Lower leg skin (tissue), 4 donors: ENCODE measurements at regions not wholly inside any gene's neighbourhood (a gene's known extent, or its start where the extent isn't known, plus 50 kb on each side); places are given as distances from the start of the nearest gene placed in this dataset.

Source experiments
- DNase-seq, 2 donors: peaks; one replicate each; pipeline ENCODE4 v3.0.0-alpha.2; 2019; ENCODE audit warnings: low spot score in 2 of 2
- H3K4me3 ChIP-seq: fragments of 200-600 bp; sonication (generic); 2 replicates; pipeline ENCODE4 v1.5.1; 2017; ENCODE audit warnings: mild to moderate bottlenecking, low read depth; ENCODE audit not compliant: poor library complexity, severe bottlenecking
- POLR2A ChIP-seq, 2 donors: fragments of 450-650 bp; IDR thresholded peaks; one replicate each; pipeline ENCODE4 v1.6.1; 2016 to 2017; ENCODE audit warnings: antibody characterized with exemption in 2 of 2, mild to moderate bottlenecking in 1 of 2, moderate library complexity in 1 of 2
- WGBS, 2 donors: methylation state at CpG; one replicate each; pipeline ENCODE4 v1.1.5; 2018; 5-methylcytosine and 5-hydroxymethylcytosine counted together
- intact Hi-C: fragments of 100-400 bp; cut with DNase I; formaldehyde crosslinking; loops from one replicate; pipeline ENCODE4 v1.15.0; 2023; ENCODE audit warnings: low total_unique reads
- TF ChIP-seq, protein P1 (sequence below), 3 donors: fragments of 450-650 bp; IDR thresholded peaks; one replicate each; pipeline ENCODE4 v1.5.1; 2016; ENCODE audit warnings: antibody characterized with exemption in 3 of 3, mild to moderate bottlenecking in 3 of 3, moderate library complexity in 2 of 3

DNA sequence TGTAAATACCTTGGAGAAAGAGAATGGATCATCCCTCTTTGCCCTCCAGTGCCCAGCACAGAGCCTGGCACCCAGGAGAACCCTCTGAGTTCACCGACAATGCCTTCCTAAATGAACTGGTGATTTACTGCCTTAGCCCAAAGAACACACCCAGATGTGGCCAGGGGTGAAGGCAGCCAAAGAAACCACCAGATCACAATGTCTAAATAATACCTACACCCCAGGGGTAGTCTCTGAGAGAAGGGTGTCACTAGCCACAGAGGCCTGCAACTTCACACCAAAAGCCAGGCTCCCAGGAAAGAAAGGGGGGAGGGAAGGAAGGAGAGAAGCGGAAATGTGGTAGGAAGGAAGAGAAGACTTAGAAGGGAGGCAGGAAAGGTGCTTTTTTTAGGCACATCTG, 65.7 kb downstream of the RPL27A start:
- 81 to 91% methylated on average over 2 of the region's 2 CpGs for WGBS, 2 donors
- no peak for TF ChIP-seq POLR2A (IDR thresholded peaks at IDR 0.05)
- TF ChIP-seq, protein P1, sequence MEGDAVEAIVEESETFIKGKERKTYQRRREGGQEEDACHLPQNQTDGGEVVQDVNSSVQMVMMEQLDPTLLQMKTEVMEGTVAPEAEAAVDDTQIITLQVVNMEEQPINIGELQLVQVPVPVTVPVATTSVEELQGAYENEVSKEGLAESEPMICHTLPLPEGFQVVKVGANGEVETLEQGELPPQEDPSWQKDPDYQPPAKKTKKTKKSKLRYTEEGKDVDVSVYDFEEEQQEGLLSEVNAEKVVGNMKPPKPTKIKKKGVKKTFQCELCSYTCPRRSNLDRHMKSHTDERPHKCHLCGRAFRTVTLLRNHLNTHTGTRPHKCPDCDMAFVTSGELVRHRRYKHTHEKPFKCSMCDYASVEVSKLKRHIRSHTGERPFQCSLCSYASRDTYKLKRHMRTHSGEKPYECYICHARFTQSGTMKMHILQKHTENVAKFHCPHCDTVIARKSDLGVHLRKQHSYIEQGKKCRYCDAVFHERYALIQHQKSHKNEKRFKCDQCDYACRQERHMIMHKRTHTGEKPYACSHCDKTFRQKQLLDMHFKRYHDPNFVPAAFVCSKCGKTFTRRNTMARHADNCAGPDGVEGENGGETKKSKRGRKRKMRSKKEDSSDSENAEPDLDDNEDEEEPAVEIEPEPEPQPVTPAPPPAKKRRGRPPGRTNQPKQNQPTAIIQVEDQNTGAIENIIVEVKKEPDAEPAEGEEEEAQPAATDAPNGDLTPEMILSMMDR (IDR thresholded peaks at IDR 0.05) = no peak
- DNase-seq = no peak
- no peak overlapping the region for H3K4me3 ChIP-seq
- intact Hi-C loops = no loop called here

DNA sequence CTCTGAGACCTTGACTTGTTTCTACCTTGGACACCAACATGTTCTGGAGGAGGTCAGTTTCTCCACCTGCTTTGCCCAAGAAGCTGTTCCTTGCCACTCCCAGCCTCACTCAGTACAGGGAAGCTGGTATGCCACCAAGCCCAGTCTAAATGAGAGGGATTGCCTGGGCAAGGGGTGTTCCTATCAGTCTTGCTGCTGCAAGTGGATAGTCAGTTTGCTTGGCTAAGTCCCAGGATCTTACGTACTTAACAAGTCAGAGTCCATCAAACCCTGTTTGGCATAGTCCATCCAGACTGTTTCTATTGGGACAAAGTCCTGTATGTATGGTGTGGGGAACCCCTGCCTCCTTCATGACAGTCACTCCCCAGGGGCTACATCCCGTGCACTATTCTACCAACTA, 66.6 kb downstream of the RPL27A start:
- no peak for DNase-seq
- WGBS, 2 donors = 88% methylated on average over 2 of the region's 2 CpGs

DNA sequence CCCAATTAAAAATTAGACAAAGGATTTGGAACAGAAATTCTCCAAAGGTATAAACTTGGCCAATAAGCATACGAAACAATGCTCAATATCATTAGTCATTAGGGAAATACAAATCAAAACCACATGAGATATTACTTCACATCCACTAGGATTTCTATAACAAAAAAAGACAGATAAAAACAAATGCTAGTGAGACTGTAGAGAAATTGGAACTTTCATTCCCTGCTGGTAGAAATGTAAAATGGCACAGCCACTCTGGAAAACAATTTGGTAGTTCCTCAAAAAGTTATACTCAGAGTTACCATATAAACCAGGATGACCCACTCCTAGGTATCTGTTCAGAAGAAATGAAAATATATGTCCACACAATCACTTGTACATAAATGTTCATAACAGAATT, 71.6 kb downstream of the RPL27A start:
- no peak for DNase-seq
- TF ChIP-seq, protein P1 (IDR thresholded peaks at IDR 0.05) = no peak
- no peak for TF ChIP-seq POLR2A (IDR thresholded peaks at IDR 0.05)
- H3K4me3 ChIP-seq = no peak overlapping the region
- 50 to 68% methylated on average over 1 of the region's 1 CpG for WGBS, 2 donors
- intact Hi-C loops = no loop called here

More for the DNA sequence above, 66.6 kb downstream of the RPL27A start:
- TF ChIP-seq, protein P1 (IDR thresholded peaks at IDR 0.05) = no peak
- TF ChIP-seq POLR2A (IDR thresholded peaks at IDR 0.05) = no peak
- intact Hi-C loops = no loop called here
- no peak overlapping the region for H3K4me3 ChIP-seq

DNA sequence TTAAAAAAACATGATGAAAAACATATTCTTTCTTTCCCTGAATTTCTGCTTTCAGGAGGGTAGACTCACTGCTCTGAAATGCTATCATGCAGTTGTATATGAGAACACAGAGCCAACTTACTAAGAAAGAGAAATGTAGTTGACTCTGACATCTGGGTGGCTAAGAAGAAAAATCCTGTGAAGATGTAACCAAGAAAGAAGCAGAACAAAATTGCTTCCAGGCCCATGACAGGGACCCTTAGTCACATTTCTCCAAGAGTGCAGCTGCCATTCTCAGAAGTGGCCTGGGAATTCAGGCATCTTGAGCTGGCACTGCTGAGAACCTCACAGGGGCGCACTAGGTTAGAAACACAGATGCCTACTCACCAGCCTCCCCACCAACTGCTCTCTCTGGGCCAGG, 73.6 kb downstream of the RPL27A start:
- intact Hi-C loops = no loop called here
- no peak for TF ChIP-seq POLR2A (IDR thresholded peaks at IDR 0.05)
- TF ChIP-seq, protein P1 (IDR thresholded peaks at IDR 0.05) = no peak
- no peak overlapping the region for H3K4me3 ChIP-seq
- DNase-seq = no peak
- 60 to 91% methylated on average over 1 of the region's 1 CpG for WGBS, 2 donors

DNA sequence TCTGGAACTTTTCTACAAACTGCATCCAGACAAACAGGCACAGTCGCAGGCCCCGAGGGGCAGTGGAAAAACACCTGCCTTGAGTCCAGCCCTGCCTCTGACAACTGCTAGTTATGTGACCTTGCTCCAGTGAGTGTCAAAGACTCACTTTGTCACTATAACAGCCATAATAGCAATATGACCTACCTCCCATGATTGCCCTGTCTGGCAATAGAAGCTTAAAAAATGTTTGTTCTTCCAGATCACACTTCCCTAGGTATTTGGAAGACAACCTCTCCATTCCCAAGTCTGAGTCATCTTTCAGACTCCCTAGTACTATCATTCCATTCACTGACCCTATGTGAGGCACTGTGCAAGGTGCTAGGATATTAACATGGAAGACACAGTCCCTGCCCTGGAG, 74.5 kb downstream of the RPL27A start:
- TF ChIP-seq, protein P1 (IDR thresholded peaks at IDR 0.05) = no peak
- TF ChIP-seq POLR2A (IDR thresholded peaks at IDR 0.05) = no peak
- H3K4me3 ChIP-seq = no peak overlapping the region
- 79 to 88% methylated on average over 2 of the region's 2 CpGs for WGBS, 2 donors
- DNase-seq = no peak
- intact Hi-C loops = no loop called here

DNA sequence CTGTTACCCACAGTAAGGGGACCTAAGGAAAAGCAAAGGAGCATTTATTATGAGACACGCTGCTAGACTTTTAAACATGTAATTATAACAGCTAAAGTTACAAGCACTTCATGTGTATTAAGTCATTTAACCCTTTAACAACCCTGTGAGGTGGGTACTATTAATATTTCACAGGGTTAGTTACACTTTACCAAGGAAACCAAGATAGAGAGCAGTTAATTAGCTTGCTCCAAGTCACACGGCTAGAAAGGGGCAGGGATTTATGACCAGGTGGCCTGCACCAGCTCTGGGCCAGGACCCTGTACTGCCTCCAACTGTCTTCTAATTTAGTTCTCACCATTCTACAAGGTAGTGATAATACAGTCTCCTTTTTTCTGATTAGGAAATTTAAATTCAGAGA, 74.9 kb downstream of the RPL27A start:
- intact Hi-C loops = no loop called here
- no peak overlapping the region for H3K4me3 ChIP-seq
- no peak for DNase-seq
- TF ChIP-seq, protein P1 (IDR thresholded peaks at IDR 0.05) = no peak
- no peak for TF ChIP-seq POLR2A (IDR thresholded peaks at IDR 0.05)
- WGBS, 2 donors = 65 to 79% methylated on average over 2 of the region's 2 CpGs
